ENCODE measurements at regions not wholly inside any gene's neighbourhood (a gene's known extent, or its start where the extent isn't known, plus 50 kb on each side); places are given as distances from the start of the nearest gene placed in this dataset.
A peak's percentile ranks its signal among the peaks of the same experiment; 100 is the strongest.

DNA sequence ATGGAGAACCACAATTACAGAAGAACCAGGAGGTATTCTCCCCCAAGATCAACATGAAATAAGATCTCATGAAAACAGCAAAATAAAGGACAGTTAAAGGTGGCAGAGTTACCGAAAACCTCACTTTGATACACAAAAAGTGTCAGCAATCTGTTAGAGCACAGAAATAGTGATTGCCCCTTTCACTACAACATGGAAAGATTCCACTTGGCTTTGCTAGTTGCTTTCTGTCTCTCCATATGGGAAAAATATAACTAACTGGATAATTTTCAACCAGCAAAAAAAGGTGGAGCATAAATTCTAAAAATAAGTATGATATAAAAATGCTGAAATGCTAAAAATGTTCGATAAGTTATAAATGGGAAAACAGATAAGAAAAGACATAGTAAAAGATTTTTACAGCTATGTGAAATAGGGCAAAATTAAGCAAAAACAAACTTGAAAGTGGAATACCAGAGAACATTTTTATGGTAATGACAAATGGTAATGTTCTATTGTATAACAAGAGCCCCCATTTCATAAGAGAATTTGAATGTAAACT lies 90.2 kb downstream of the GPR85 start (continued):
- TF ChIP-seq ZNF532 (CRISPR knock-in tag; IDR thresholded peaks at IDR 0.05; ENCODE audit: borderline replicate concordance) = no peak
- TF ChIP-seq, protein P1, sequence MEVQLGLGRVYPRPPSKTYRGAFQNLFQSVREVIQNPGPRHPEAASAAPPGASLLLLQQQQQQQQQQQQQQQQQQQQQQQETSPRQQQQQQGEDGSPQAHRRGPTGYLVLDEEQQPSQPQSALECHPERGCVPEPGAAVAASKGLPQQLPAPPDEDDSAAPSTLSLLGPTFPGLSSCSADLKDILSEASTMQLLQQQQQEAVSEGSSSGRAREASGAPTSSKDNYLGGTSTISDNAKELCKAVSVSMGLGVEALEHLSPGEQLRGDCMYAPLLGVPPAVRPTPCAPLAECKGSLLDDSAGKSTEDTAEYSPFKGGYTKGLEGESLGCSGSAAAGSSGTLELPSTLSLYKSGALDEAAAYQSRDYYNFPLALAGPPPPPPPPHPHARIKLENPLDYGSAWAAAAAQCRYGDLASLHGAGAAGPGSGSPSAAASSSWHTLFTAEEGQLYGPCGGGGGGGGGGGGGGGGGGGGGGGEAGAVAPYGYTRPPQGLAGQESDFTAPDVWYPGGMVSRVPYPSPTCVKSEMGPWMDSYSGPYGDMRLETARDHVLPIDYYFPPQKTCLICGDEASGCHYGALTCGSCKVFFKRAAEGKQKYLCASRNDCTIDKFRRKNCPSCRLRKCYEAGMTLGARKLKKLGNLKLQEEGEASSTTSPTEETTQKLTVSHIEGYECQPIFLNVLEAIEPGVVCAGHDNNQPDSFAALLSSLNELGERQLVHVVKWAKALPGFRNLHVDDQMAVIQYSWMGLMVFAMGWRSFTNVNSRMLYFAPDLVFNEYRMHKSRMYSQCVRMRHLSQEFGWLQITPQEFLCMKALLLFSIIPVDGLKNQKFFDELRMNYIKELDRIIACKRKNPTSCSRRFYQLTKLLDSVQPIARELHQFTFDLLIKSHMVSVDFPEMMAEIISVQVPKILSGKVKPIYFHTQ (CRISPR knock-in tag; IDR thresholded peaks at IDR 0.05) = no peak
- TF ChIP-seq, protein P2, sequence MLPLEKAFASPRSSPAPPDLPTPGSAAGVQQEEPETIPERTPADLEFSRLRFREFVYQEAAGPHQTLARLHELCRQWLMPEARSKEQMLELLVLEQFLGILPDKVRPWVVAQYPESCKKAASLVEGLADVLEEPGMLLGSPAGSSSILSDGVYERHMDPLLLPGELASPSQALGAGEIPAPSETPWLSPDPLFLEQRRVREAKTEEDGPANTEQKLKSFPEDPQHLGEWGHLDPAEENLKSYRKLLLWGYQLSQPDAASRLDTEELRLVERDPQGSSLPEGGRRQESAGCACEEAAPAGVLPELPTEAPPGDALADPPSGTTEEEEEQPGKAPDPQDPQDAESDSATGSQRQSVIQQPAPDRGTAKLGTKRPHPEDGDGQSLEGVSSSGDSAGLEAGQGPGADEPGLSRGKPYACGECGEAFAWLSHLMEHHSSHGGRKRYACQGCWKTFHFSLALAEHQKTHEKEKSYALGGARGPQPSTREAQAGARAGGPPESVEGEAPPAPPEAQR (CRISPR knock-in tag; IDR thresholded peaks at IDR 0.05) = no peak

- peak; percentile 64; the same call in 1 of the 2 replicates for ATAC-seq
These were observed 91.4 kb downstream of the GPR85 start for GRCh38 chr7:112995059-112995824.

GRCh38 chr7:112994656-112995055 lies 92.0 kb downstream of the GPR85 start:
- no peak overlapping the region for H3K4me3 Mint-ChIP-seq
- no peaks in the 10 kb centered on the region for H3K9me3 Mint-ChIP-seq
- CTCF ChIA-PET = no interaction called here
- H3K4me1 Mint-ChIP-seq = peaks cover 17% of the 10 kb centered on the region
- ATAC-seq (no peak), DNase-seq (ENCODE audit: low spot score) (no peak)
- H3K27ac Mint-ChIP-seq = no peak overlapping the region
- POLR2A ChIA-PET = no interaction called here
- H3K36me3 Mint-ChIP-seq = no peaks in the 10 kb centered on the region
- H3K27me3 Mint-ChIP-seq (ENCODE audit: low read depth) = no peaks in the 10 kb centered on the region
- no peak for TF ChIP-seq ATF1 (CRISPR knock-in tag; IDR thresholded peaks at IDR 0.05)
- TF ChIP-seq, protein P3, sequence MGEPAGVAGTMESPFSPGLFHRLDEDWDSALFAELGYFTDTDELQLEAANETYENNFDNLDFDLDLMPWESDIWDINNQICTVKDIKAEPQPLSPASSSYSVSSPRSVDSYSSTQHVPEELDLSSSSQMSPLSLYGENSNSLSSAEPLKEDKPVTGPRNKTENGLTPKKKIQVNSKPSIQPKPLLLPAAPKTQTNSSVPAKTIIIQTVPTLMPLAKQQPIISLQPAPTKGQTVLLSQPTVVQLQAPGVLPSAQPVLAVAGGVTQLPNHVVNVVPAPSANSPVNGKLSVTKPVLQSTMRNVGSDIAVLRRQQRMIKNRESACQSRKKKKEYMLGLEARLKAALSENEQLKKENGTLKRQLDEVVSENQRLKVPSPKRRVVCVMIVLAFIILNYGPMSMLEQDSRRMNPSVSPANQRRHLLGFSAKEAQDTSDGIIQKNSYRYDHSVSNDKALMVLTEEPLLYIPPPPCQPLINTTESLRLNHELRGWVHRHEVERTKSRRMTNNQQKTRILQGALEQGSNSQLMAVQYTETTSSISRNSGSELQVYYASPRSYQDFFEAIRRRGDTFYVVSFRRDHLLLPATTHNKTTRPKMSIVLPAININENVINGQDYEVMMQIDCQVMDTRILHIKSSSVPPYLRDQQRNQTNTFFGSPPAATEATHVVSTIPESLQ (CRISPR knock-in tag; IDR thresholded peaks at IDR 0.05) = no peak
- no peak for TF ChIP-seq ELF4 (CRISPR knock-in tag; IDR thresholded peaks at IDR 0.05; ENCODE audit: low read depth)
- no peak for TF ChIP-seq FOXP1 (CRISPR knock-in tag; IDR thresholded peaks at IDR 0.05; ENCODE audit: borderline replicate concordance)
- TF ChIP-seq, protein P4, sequence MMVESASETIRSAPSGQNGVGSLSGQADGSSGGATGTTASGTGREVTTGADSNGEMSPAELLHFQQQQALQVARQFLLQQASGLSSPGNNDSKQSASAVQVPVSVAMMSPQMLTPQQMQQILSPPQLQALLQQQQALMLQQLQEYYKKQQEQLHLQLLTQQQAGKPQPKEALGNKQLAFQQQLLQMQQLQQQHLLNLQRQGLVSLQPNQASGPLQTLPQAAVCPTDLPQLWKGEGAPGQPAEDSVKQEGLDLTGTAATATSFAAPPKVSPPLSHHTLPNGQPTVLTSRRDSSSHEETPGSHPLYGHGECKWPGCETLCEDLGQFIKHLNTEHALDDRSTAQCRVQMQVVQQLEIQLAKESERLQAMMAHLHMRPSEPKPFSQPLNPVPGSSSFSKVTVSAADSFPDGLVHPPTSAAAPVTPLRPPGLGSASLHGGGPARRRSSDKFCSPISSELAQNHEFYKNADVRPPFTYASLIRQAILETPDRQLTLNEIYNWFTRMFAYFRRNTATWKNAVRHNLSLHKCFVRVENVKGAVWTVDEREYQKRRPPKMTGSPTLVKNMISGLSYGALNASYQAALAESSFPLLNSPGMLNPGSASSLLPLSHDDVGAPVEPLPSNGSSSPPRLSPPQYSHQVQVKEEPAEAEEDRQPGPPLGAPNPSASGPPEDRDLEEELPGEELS (CRISPR knock-in tag; IDR thresholded peaks at IDR 0.05) = no peak
- TF ChIP-seq TCF7 (CRISPR knock-in tag; IDR thresholded peaks at IDR 0.05; ENCODE audit: low read depth) = no peak
- TF ChIP-seq MLX (CRISPR knock-in tag; IDR thresholded peaks at IDR 0.05) = no peak

More at GRCh38 chr7:112995059-112995824, 91.4 kb downstream of the GPR85 start:
- Mint-ChIP-seq H3K4me1 (peaks cover 14% of the 10 kb centered on the region), H3K4me3 (no peak overlapping the region), H3K27me3 (ENCODE audit: low read depth) (no peaks in the 10 kb centered on the region), H3K27ac (peak overlapping the region; percentile 41; the same call in 1 of the 2 replicates), H3K36me3 (no peaks in the 10 kb centered on the region), H3K9me3 (no peaks in the 10 kb centered on the region)
- CTCF ChIA-PET = no interaction called here
- POLR2A ChIA-PET = no interaction called here
- no peak for DNase-seq (ENCODE audit: low spot score)
- TF ChIP-seq, protein P5, sequence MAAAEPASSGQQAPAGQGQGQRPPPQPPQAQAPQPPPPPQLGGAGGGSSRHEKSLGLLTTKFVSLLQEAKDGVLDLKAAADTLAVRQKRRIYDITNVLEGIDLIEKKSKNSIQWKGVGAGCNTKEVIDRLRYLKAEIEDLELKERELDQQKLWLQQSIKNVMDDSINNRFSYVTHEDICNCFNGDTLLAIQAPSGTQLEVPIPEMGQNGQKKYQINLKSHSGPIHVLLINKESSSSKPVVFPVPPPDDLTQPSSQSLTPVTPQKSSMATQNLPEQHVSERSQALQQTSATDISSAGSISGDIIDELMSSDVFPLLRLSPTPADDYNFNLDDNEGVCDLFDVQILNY (CRISPR knock-in tag; IDR thresholded peaks at IDR 0.05) = no peak
- TF ChIP-seq, protein P6, sequence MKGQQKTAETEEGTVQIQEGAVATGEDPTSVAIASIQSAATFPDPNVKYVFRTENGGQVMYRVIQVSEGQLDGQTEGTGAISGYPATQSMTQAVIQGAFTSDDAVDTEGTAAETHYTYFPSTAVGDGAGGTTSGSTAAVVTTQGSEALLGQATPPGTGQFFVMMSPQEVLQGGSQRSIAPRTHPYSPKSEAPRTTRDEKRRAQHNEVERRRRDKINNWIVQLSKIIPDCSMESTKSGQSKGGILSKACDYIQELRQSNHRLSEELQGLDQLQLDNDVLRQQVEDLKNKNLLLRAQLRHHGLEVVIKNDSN (CRISPR knock-in tag; IDR thresholded peaks at IDR 0.05) = no peak
- TF ChIP-seq ZNF396 (CRISPR knock-in tag; IDR thresholded peaks at IDR 0.05; ENCODE audit: borderline replicate concordance) (no peak), ZNF317 (CRISPR knock-in tag; IDR thresholded peaks at IDR 0.05; ENCODE audit: borderline replicate concordance, low read depth) (no peak)

Data from WTC11 (cell line).